ENCODE measurements at regions not wholly inside any gene's neighbourhood (a gene's known extent, or its start where the extent isn't known, plus 50 kb on each side); places are given as distances from the start of the nearest gene placed in this dataset.

- no peak overlapping the region for H3K4me3 ChIP-seq (ENCODE audit: low read depth, low read length)
- no peak for TF ChIP-seq CTCF (IDR thresholded peaks at IDR 0.05; ENCODE audit: low read depth, low read length)
Observed at GRCh38 chr6:132964101-132964867, 149.9 kb downstream of the RPS12 start.

GRCh38 chr6:132964868-132965382, 150.6 kb downstream of the RPS12 start:
- H3K4me3 ChIP-seq (ENCODE audit: low read depth, low read length) = no peak overlapping the region
- no peak for TF ChIP-seq CTCF (IDR thresholded peaks at IDR 0.05; ENCODE audit: low read depth, low read length)

- TF ChIP-seq CTCF (IDR thresholded peaks at IDR 0.05; ENCODE audit: low read depth, low read length) = no peak
- no peak overlapping the region for H3K4me3 ChIP-seq (ENCODE audit: low read depth, low read length)
Observed at GRCh38 chr6:132967871-132968270, 153.5 kb downstream of the RPS12 start.

GRCh38 chr6:132968419-132968950, 154.1 kb downstream of the RPS12 start:
- H3K4me3 ChIP-seq (ENCODE audit: low read depth, low read length) = no peak overlapping the region
- no peak for TF ChIP-seq CTCF (IDR thresholded peaks at IDR 0.05; ENCODE audit: low read depth, low read length)

GRCh38 chr6:132969196-132969595, 154.8 kb downstream of the RPS12 start:
- H3K4me3 ChIP-seq (ENCODE audit: low read depth, low read length) = no peak overlapping the region
- TF ChIP-seq CTCF (IDR thresholded peaks at IDR 0.05; ENCODE audit: low read depth, low read length) = no peak

- no peak overlapping the region for H3K4me3 ChIP-seq (ENCODE audit: low read depth, low read length)
- TF ChIP-seq CTCF (IDR thresholded peaks at IDR 0.05; ENCODE audit: low read depth, low read length) = no peak
Observed at GRCh38 chr6:132971676-132972075, 157.3 kb downstream of the RPS12 start.

GRCh38 chr6:132972254-132972653, 157.9 kb downstream of the RPS12 start:
- no peak overlapping the region for H3K4me3 ChIP-seq (ENCODE audit: low read depth, low read length)
- TF ChIP-seq CTCF (IDR thresholded peaks at IDR 0.05; ENCODE audit: low read depth, low read length) = no peak

Measured in WI38 (cell line).